HG03039 (cell line): ENCODE measurements at regions not wholly inside any gene's neighbourhood (a gene's known extent, or its start where the extent isn't known, plus 50 kb on each side); places are given as distances from the start of the nearest gene placed in this dataset.
"Not testable (repeated sequence)": the region's sequence is repeated elsewhere in the genome, so short reads cannot be mapped to it uniquely, and the experiment has no call there.

Source experiments
- ATAC-seq: cut with Tn5 transposase; IDR thresholded peaks from one replicate; pipeline ENCODE4 v1.9.1; 2021; ENCODE audit warnings: mild to moderate bottlenecking, moderate library complexity; ENCODE audit not compliant: unreplicated experiment

DNA sequence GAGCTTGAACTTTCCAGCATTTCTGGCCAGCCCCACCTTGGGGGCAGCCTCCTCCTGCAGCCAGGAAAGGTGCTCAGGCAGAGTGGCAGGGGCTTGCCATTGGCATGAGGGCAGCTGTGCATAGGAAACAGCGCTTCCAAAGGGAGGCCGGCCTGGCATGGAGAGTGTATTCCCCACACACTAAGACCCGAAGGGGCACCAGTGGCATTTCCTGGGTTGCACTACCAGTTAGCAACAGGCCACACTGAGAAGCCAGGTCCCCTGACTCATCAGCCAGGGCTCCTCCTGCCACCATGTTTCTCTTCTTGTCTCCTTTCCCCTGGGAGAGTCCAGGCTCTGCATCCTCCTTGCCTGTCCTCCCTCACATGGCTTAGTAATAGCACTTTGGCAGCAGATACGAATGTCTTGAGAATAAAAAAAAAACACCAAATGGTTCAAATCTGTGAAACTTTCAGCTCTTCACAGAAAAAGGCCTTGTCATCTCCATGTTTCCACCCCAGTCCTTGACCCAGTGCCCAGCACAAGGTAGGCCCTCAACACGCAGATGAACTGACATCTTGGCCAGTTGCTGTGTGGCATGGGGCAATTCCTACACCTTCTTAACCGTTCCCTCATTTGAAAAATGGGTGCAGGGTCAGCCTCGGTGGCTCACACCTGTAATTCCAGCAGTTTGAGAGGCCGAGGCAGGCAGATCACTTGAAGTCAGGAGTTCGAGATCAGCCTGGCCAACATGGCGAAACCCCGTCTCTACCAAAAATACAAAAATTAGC is 180.4 kb downstream of the SMAD6 start:
- ATAC-seq = no peak

DNA sequence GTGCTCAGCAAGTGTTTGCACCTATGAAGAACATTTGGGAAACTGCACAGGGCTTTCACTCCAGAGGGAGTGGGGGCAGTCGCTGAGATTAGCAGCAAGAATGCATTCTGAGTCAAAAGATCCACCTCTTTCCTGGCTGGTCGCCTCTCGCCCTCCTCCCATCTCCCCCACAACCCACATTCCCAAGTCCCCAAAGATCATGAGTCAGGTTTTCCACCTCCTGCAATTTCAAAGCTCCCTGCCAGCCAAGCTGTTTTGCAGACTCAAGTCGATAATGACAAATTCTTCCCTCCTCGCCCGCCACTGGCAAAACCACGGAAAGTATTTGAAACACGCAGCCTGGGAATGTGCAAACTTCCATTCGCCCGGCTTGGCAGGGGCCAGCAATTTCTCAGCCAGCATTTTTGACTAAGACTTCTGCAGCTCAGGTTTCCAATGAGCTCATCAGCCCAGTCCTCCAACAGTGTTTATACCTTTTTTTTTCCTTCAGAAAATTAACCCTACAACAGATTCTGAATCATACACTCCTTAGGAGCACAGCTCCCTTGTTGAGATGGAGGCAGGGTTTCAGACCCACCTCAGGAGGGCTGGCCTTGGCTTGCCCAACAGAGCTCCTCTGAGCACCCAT is 181.4 kb downstream of the SMAD6 start:
- ATAC-seq = no peak

GRCh38 chr15:66884115-66884622 is 181.2 kb upstream of the SMAD3 start:
- no peak for ATAC-seq

GRCh38 chr15:66884661-66885237 is 180.7 kb upstream of the SMAD3 start:
- ATAC-seq = no peak

DNA sequence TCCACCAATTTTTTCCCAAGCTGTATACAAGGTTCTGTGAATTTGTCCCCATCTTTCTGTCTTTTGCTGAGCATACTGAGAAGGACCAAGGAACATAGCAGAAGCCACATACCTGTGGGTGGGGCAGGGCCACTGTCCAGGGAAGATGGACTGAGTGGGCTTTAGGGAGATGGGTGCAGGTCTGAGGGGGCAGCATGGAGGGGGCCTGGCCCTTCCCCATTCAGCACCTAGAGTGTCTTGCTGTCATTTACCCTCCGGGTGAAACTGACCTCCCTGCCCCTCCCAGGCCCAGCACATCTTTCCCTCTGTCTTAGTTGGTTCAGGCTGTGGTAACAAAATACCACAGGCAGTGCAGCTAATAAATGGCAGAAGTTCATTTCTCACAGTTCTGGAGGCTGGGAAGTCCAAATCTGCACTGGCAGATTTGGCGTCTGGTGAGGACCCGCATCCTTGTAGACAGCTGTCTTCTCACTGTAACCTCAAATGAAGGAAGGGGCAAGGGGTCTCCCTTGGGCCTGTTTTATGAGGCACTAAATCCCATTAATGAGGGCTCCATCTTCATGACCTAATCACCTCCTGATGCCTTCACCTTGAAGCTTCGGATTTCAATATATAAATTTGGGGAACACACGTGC is 180.0 kb upstream of the SMAD3 start:
- no peak for ATAC-seq

- no peak for ATAC-seq
Measured at GRCh38 chr15:66886241-66886675, 179.1 kb upstream of the SMAD3 start.

DNA sequence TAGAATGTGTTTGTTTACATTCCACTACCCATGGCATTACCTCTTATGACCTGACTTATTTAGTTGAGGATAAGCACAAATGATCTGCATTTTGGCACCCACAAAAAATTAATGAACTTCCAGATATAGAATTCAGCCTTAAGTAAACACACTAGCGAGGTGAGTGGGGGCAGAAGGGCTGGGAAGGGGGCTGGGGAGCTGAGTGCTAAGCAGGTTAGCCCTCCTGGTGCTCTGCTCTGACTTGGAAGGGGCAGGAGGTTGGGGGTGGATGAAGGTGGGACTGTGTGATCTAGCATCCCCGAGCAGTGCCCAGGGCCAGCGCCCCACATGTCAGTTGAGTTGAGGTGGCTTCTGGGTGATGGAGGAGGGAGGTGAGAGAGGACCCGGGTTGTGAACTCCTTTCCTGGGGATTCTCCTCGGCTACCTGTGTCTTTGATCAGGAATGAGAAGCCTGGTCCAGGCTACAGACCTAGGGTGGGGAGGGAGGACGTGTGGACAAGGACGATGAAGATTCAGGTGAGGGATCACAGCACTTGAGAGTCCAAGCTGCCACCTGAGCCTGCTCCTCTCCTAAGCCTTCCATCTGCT is 178.6 kb upstream of the SMAD3 start:
- ATAC-seq = no peak

GRCh38 chr15:66889298-66889697 is 176.1 kb upstream of the SMAD3 start:
- not testable (repeated sequence) for ATAC-seq

GRCh38 chr15:66891776-66892175 is 173.6 kb upstream of the SMAD3 start:
- ATAC-seq = no peak

GRCh38 chr15:66893294-66893693 is 172.1 kb upstream of the SMAD3 start:
- no peak for ATAC-seq

- ATAC-seq = no peak
Measured at GRCh38 chr15:66894363-66894762, 171.0 kb upstream of the SMAD3 start.

GRCh38 chr15:66894986-66895780 is 170.2 kb upstream of the SMAD3 start:
- ATAC-seq = no peak

DNA sequence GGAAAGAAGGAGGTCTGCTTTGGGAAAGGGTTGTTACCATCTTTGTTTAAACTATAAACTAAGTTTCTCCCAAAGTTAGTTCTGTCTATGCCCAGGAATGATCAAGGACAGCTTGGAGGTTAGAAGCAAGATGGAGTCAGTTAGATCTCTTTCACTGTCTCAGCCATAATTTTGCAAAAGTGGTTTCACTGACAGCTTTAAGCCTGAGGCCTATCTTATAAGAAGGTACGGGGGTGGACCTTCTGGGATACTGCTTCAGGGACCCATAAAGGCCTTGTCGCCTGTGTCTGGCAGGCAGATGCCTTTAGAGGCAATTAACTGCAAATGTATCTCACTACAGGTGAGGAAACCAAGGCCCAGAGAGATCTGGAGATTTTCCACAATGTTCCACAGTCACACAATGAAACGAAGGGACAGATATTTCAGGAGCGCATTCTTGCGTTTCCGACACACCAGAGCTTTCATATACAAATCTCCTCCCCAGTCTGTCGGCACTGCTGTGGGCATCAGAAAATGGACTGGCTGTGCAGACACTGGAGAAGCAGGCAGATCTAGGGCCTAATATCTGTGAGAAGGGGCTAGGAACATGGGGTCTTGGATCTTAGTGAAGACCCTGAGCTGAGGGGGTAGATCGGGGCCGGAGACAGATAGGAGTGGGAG is 169.5 kb upstream of the SMAD3 start:
- ATAC-seq = no peak

- no peak for ATAC-seq
Measured at GRCh38 chr15:66896611-66897010, 168.8 kb upstream of the SMAD3 start.

DNA sequence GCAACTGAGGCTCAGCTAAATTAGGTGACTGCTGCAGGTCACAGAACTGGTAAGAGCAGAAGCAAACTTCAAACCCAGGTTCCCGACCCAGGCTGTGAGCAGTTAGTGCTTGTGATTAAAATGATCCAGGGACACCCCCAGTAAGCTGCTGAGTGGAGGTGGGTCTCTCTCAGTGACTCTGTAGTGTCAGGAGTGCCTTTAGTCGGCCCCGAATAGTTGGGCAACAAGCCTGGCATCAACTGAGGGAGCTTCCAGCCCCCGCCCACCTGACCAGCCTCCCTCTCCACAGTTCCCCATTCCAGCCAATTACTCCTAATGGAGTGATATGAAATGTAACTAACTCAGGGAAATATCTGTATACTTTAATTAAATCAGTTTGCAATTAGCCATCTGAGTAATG is 168.0 kb upstream of the SMAD3 start:
- ATAC-seq = no peak

DNA sequence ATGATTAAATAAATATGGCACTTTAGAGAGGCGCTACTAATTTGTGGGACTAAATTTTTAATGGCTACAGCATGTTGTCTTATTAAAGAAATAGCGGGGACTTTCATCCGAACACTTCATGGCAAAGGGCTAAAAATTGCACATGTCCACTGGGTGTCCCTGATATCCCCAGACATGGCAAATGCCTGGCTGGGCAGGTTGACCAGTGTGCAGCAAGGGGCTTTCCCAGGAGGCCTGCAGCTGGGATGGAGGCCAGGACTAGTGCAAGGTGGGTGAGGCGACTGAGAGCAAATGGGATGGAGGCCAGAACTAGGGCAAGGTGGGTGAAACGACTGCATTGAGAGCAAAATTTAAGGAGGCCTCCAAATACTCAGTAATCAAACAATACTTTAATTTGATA is 167.4 kb upstream of the SMAD3 start:
- no peak for ATAC-seq

- ATAC-seq = no peak
Measured at GRCh38 chr15:66898656-66899386, 166.6 kb upstream of the SMAD3 start.

GRCh38 chr15:66899555-66900350 is 165.6 kb upstream of the SMAD3 start:
- no peak for ATAC-seq
